ENCODE measurements at regions not wholly inside any gene's neighbourhood (a gene's known extent, or its start where the extent isn't known, plus 50 kb on each side); places are given as distances from the start of the nearest gene placed in this dataset.

DNA sequence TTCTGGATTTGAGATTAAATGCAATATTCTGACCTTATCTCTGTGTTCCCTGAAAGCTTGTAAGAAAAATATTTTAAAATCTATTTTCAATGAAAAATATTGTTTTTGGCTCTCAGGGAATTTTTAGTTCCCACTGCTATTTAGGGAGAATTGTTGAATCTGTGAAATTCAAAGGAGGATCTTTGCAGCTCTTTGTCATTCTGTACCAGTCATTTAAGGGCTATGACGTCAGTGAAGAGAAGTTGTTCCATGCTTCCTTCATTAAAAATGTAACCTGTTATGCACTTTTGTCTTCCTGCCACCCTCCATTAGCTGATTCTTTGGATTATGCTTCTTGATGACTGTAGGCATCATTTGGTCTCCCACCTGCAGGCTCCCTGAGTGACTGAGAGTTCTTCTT is 427.8 kb upstream of the C2CD4B start:
- POLR2A ChIA-PET, result no interaction called here
- intact Hi-C loops (cut with micrococcal nuclease), result no loop called here
- Mint-ChIP-seq H3K36me3 (no peaks in the 10 kb centered on the region), H3K27me3 (peaks cover 13 to 39% (median 26%) of the 10 kb centered on the region in 5 donors), H3K27ac (no peak overlapping the region), H3K4me1 (no peaks in the 10 kb centered on the region), H3K9me3 (peaks cover 0 to 2% (median 0%) of the 10 kb centered on the region in 11 donors), H3K4me3 (no peak overlapping the region)
- no peaks in the 10 kb centered on the region for H3K36me3 ChIP-seq (ENCODE audit: control insufficient read depth in 2 of 3, insufficient read depth in 3 of 3, low read length in 3 of 3)
- DNase-seq (no peak), ATAC-seq (no peak)
- no peaks in the 10 kb centered on the region for H3K4me1 ChIP-seq (ENCODE audit: control insufficient read depth in 2 of 2, insufficient read depth in 2 of 2, low read length in 2 of 2)
- CTCF ChIA-PET, result no interaction called here
- H3K9me3 ChIP-seq (ENCODE audit: control insufficient read depth in 2 of 3, low read length in 3 of 3), result no peaks in the 10 kb centered on the region
- H3K27me3 ChIP-seq (ENCODE audit: control insufficient read depth in 2 of 2, insufficient read depth in 2 of 2, low read length in 2 of 2), result no peaks in the 10 kb centered on the region
- H3K4me3 ChIP-seq (ENCODE audit: low read length), result no peak overlapping the region
- no peak overlapping the region for H3K27ac ChIP-seq (ENCODE audit: low read depth, low read length)

DNA sequence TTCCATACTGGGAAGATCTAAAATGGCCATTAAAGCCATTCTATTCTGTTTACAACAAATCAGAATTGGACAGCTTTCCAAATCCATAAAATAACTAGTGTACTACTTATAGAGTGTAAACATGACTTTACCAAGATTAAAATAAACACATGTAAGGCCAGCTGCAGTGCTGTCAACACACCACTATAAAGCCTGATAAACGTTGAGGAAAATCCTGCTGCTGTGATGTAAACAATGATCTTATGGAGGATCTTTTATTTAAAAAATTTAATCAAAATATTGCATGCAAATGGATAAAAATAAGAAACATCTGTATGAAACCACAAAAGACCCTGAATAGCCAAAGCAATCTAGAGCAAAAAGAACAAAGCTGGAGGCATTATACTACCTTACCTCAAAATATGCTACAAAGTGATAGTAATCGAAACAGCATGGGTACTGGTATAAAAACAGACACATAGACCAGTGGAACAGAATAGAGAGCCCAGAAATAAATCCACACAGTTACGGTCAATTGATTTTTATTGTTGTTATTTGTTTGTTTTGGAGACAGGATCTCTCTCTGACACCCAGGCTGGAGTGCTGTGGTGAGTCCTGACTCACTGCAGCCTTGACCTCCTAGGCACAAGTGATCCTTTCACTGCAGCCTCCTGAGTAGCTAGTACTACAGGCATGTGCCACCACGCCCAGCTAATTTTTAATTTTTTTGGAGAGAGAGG is 428.8 kb upstream of the C2CD4B start:
- H3K27ac ChIP-seq (ENCODE audit: low read depth, low read length), result no peak overlapping the region
- intact Hi-C loops (cut with micrococcal nuclease), result no loop called here
- H3K36me3 ChIP-seq (ENCODE audit: control insufficient read depth in 2 of 3, insufficient read depth in 3 of 3, low read length in 3 of 3), result no peaks in the 10 kb centered on the region
- peaks cover 0 to 2% (median 0%) of the 10 kb centered on the region in 11 donors for H3K9me3 Mint-ChIP-seq
- ATAC-seq (no peak), DNase-seq (no peak)
- peaks cover 13 to 39% (median 26%) of the 10 kb centered on the region in 5 donors for H3K27me3 Mint-ChIP-seq
- no peaks in the 10 kb centered on the region for H3K36me3 Mint-ChIP-seq
- no peaks in the 10 kb centered on the region for H3K9me3 ChIP-seq (ENCODE audit: control insufficient read depth in 2 of 3, low read length in 3 of 3)
- POLR2A ChIA-PET, result no interaction called here
- no peaks in the 10 kb centered on the region for H3K4me1 Mint-ChIP-seq
- H3K4me3 ChIP-seq (ENCODE audit: low read length), result no peak overlapping the region
- no peaks in the 10 kb centered on the region for H3K27me3 ChIP-seq (ENCODE audit: control insufficient read depth in 2 of 2, insufficient read depth in 2 of 2, low read length in 2 of 2)
- no peaks in the 10 kb centered on the region for H3K4me1 ChIP-seq (ENCODE audit: control insufficient read depth in 2 of 2, insufficient read depth in 2 of 2, low read length in 2 of 2)
- no peak overlapping the region for H3K27ac Mint-ChIP-seq
- CTCF ChIA-PET, result no interaction called here
- H3K4me3 Mint-ChIP-seq, result no peak overlapping the region

DNA sequence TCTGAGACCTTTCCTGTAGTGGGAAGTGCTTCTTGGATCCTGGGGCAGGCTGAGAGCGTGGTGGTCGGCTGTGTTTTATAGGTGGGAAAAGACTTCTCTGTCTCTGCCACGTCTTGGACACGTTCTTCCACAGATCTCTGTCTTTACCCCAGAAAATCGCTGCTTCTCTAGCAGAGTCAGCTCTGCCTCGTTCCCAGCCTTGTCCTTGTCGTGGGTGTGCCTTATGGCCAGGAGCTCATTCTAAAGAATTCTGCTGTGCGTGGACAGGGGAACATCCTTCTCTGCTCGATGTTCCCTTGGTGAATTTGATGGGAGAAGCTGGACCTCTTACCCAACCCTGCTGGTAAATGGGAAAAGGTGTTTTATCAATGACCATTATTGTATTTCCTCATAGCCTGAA is 433.1 kb upstream of the C2CD4B start:
- ChIA-PET CTCF (no interaction called here), POLR2A (no interaction called here)
- H3K27me3 Mint-ChIP-seq, result peaks cover 11 to 37% (median 20%) of the 10 kb centered on the region in 5 donors
- H3K9me3 Mint-ChIP-seq, result peaks cover 0 to 2% (median 0%) of the 10 kb centered on the region in 11 donors
- no peaks in the 10 kb centered on the region for H3K36me3 ChIP-seq (ENCODE audit: control insufficient read depth in 2 of 3, insufficient read depth in 3 of 3, low read length in 3 of 3)
- no peak overlapping the region for H3K27ac ChIP-seq (ENCODE audit: low read depth, low read length)
- intact Hi-C loops (cut with micrococcal nuclease), result no loop called here
- H3K36me3 Mint-ChIP-seq, result no peaks in the 10 kb centered on the region
- H3K4me3 ChIP-seq (ENCODE audit: low read length), result no peak overlapping the region
- no peaks in the 10 kb centered on the region for H3K27me3 ChIP-seq (ENCODE audit: control insufficient read depth in 2 of 2, insufficient read depth in 2 of 2, low read length in 2 of 2)
- no peaks in the 10 kb centered on the region for H3K4me1 Mint-ChIP-seq
- H3K27ac Mint-ChIP-seq, result no peak overlapping the region
- no peak overlapping the region for H3K4me3 Mint-ChIP-seq
- H3K4me1 ChIP-seq (ENCODE audit: control insufficient read depth in 2 of 2, insufficient read depth in 2 of 2, low read length in 2 of 2), result no peaks in the 10 kb centered on the region
- ATAC-seq, result no peak
- H3K9me3 ChIP-seq (ENCODE audit: control insufficient read depth in 2 of 3, low read length in 3 of 3), result no peaks in the 10 kb centered on the region
- DNase-seq, result no peak

DNA sequence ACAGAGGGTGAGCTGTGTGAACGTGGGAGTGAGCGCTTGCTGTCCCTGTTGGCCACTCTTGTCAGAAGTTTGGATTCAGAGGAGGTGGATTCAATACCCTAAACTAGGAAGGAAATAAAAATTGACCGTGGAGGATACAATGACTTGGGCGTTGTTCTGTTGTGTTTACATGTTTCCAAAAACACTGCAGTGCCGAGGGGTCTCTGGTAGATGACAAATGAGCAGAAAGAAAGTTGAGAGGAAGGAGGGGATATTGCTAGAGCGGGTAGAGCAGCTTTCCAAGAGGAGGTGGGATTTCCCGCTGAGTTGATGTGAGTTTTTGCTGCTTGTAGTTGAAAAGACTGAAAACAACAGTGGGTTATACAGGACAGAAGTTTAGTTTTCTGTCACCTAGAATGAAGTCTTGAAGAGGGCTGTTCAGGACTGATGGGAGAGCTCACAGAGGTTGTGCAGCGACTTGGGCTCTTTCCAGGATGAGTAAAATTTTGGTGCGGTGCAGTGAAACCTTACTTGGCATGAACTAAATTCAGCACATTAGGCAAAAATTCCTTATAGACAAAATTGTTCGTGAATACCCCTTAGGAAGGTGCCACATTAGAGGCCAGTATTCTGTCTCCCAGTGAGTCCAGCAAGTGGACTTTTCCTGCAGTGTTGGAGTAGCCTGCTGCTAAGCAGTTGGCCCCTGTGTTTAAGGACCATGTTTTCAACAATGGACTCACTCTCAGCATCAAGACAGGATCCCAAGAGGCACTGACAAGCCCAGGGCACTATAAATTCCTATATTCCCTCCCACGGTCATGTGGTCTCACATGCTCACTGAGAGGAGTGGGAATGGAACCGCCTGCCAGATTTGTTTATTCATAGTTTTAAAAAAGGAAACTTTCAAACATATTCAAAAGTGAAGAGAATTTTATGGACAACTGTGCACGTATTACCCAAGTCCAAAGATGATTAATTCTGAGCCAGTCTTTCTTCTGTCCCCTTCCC is 435.0 kb upstream of the C2CD4B start:
- no peaks in the 10 kb centered on the region for H3K4me1 ChIP-seq (ENCODE audit: control insufficient read depth in 2 of 2, insufficient read depth in 2 of 2, low read length in 2 of 2)
- no peak overlapping the region for H3K4me3 ChIP-seq (ENCODE audit: low read length)
- no peaks in the 10 kb centered on the region for H3K36me3 Mint-ChIP-seq
- DNase-seq (no peak), ATAC-seq (no peak)
- no peaks in the 10 kb centered on the region for H3K27me3 ChIP-seq (ENCODE audit: control insufficient read depth in 2 of 2, insufficient read depth in 2 of 2, low read length in 2 of 2)
- H3K4me3 Mint-ChIP-seq, result no peak overlapping the region
- no peak overlapping the region for H3K27ac Mint-ChIP-seq
- no peaks in the 10 kb centered on the region for H3K4me1 Mint-ChIP-seq
- ChIA-PET CTCF (no interaction called here), POLR2A (no interaction called here)
- intact Hi-C loops (cut with micrococcal nuclease), result no loop called here
- no peaks in the 10 kb centered on the region for H3K36me3 ChIP-seq (ENCODE audit: control insufficient read depth in 2 of 3, insufficient read depth in 3 of 3, low read length in 3 of 3)
- peaks cover 0 to 2% (median 0%) of the 10 kb centered on the region in 11 donors for H3K9me3 Mint-ChIP-seq
- H3K27me3 Mint-ChIP-seq, result peaks cover 6 to 22% (median 16%) of the 10 kb centered on the region in 5 donors
- no peak overlapping the region for H3K27ac ChIP-seq (ENCODE audit: low read depth, low read length)
- no peaks in the 10 kb centered on the region for H3K9me3 ChIP-seq (ENCODE audit: control insufficient read depth in 2 of 3, low read length in 3 of 3)

DNA sequence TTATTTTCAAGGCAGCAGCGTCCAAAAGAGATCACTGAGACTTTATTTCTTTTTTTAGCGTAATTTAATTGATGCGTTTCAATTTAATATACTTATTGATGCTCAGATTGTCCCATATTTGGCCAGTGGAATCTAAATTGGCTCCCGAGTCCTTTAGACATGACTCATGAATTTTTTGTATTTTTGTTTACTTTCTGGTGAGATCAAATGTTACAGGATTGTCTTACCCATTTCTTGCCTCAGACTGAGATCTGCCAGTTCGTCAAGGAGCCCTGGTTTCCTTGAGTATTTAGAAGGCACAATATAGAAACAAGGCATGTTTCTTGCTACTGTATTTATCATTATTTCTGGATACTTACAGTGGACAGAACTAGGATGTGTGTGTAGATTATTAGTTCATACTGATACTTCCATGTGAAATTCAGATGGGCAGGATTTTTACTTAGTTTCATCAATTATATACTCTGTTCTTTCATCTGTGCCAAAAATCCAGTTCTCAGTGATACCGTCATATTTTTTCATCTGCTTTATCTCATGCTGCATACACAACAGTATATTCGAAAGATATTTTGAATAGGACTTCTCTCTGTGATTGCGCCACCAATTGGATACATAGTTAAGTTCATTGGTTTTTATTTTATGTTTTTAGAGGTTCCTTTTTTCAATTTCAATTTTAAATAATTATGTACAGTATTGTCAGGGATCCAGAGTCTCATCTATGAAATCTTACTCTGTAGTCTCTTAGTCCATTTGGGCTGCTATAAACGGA is 436.9 kb upstream of the C2CD4B start:
- Mint-ChIP-seq H3K9me3 (no peaks in the 10 kb centered on the region), H3K4me1 (no peaks in the 10 kb centered on the region), H3K27me3 (peaks cover 6 to 19% (median 14%) of the 10 kb centered on the region in 5 donors), H3K27ac (no peak overlapping the region), H3K36me3 (no peaks in the 10 kb centered on the region), H3K4me3 (no peak overlapping the region)
- Histone ChIP-seq H3K27ac (ENCODE audit: low read depth, low read length) (no peak overlapping the region), H3K27me3 (ENCODE audit: control insufficient read depth in 2 of 2, insufficient read depth in 2 of 2, low read length in 2 of 2) (no peaks in the 10 kb centered on the region), H3K4me3 (ENCODE audit: low read length) (no peak overlapping the region), H3K9me3 (ENCODE audit: control insufficient read depth in 2 of 3, low read length in 3 of 3) (no peaks in the 10 kb centered on the region), H3K4me1 (ENCODE audit: control insufficient read depth in 2 of 2, insufficient read depth in 2 of 2, low read length in 2 of 2) (no peaks in the 10 kb centered on the region), H3K36me3 (ENCODE audit: control insufficient read depth in 2 of 3, insufficient read depth in 3 of 3, low read length in 3 of 3) (no peaks in the 10 kb centered on the region)
- ATAC-seq, result no peak
- intact Hi-C loops (cut with micrococcal nuclease), result no loop called here
- DNase-seq, result no peak
- ChIA-PET CTCF (no interaction called here), POLR2A (no interaction called here)

DNA sequence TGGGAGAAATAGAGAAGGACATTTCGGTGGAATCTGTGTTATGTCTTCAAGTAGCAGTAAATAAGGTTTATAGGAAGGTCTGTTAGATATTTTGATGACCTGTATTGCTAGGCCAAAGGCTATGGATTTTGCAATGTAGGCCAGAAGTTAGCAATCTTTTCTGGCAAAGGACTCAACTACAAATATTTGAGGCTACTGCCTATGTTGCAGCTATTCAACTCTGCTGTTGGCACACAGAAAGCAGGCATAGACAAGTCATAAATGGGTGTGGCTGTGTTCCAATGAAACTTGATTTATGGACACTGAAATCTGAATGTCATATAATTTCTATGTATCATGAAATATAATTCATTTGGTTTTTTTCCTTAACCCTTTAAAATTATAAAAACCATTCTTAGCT is 438.7 kb upstream of the C2CD4B start:
- ChIA-PET POLR2A (no interaction called here), CTCF (no interaction called here)
- intact Hi-C loops (cut with micrococcal nuclease), result no loop called here
- no peaks in the 10 kb centered on the region for H3K27me3 ChIP-seq (ENCODE audit: control insufficient read depth in 2 of 2, insufficient read depth in 2 of 2, low read length in 2 of 2)
- H3K9me3 ChIP-seq (ENCODE audit: control insufficient read depth in 2 of 3, low read length in 3 of 3), result no peaks in the 10 kb centered on the region
- H3K36me3 ChIP-seq (ENCODE audit: control insufficient read depth in 2 of 3, insufficient read depth in 3 of 3, low read length in 3 of 3), result no peaks in the 10 kb centered on the region
- Mint-ChIP-seq H3K36me3 (no peaks in the 10 kb centered on the region), H3K9me3 (no peaks in the 10 kb centered on the region), H3K4me3 (no peak overlapping the region), H3K27me3 (peaks cover 7 to 31% (median 24%) of the 10 kb centered on the region in 5 donors), H3K4me1 (no peaks in the 10 kb centered on the region), H3K27ac (no peak overlapping the region)
- no peak overlapping the region for H3K4me3 ChIP-seq (ENCODE audit: low read length)
- DNase-seq (no peak), ATAC-seq (no peak)
- no peak overlapping the region for H3K27ac ChIP-seq (ENCODE audit: low read depth, low read length)
- no peaks in the 10 kb centered on the region for H3K4me1 ChIP-seq (ENCODE audit: control insufficient read depth in 2 of 2, insufficient read depth in 2 of 2, low read length in 2 of 2)

All from naive thymus-derived CD4-positive, alpha-beta T cell (primary cell).